Type B pancreatic cell (in vitro differentiated cells): ENCODE measurements at regions not wholly inside any gene's neighbourhood (a gene's known extent, or its start where the extent isn't known, plus 50 kb on each side); places are given as distances from the start of the nearest gene placed in this dataset.
A peak's percentile ranks its signal among the peaks of the same experiment; 100 is the strongest.

Source experiments
- DNase-seq: peaks from one replicate; pipeline ENCODE4 v3.0.0; 2021; ENCODE audit warnings: mixed read lengths; ENCODE audit not compliant: unreplicated experiment; ENCODE audit errors: extremely low spot score
- H3K27ac Mint-ChIP-seq: 2 replicates; pipeline ENCODE4 v1.8.0; 2021; ENCODE audit warnings: mild to moderate bottlenecking, mixed read lengths
- H3K27me3 Mint-ChIP-seq: 2 replicates; pipeline ENCODE4 v1.8.0; 2021; ENCODE audit warnings: mixed read lengths
- H3K36me3 Mint-ChIP-seq: 2 replicates; pipeline ENCODE4 v1.8.0; 2021; ENCODE audit warnings: mixed read lengths
- H3K4me1 Mint-ChIP-seq: one replicate; pipeline ENCODE4 v1.8.0; 2021; ENCODE audit warnings: mixed read lengths; ENCODE audit not compliant: unreplicated experiment
- H3K4me3 Mint-ChIP-seq: 2 replicates; pipeline ENCODE4 v1.8.0; 2021; ENCODE audit warnings: mild to moderate bottlenecking, mixed read lengths
- H3K9me3 Mint-ChIP-seq: 2 replicates; pipeline ENCODE4 v1.8.0; 2021; ENCODE audit warnings: mixed read lengths
- CTCF ChIP-seq: fragments of 200-600 bp; sonication (generic); conservative IDR thresholded peaks from 2 replicates; pipeline ENCODE4 v1.5.0; 2021; ENCODE audit warnings: antibody characterized with exemption, mild to moderate bottlenecking

GRCh38 chr20:16801919-16802651 lies 53.9 kb downstream of the OTOR start:
- H3K9me3 Mint-ChIP-seq = no peaks in the 10 kb centered on the region
- no peak overlapping the region for H3K4me3 Mint-ChIP-seq
- H3K27ac Mint-ChIP-seq = no peak overlapping the region
- H3K36me3 Mint-ChIP-seq = no peaks in the 10 kb centered on the region
- TF ChIP-seq CTCF = peak; percentile 94
- peak; percentile 77 for DNase-seq
- H3K4me1 Mint-ChIP-seq = peaks cover 5% of the 10 kb centered on the region
- peaks cover 46% of the 10 kb centered on the region for H3K27me3 Mint-ChIP-seq

- Mint-ChIP-seq H3K4me3 (no peak overlapping the region), H3K36me3 (no peaks in the 10 kb centered on the region), H3K4me1 (peaks cover 5% of the 10 kb centered on the region), H3K27me3 (peaks cover 50% of the 10 kb centered on the region), H3K9me3 (no peaks in the 10 kb centered on the region), H3K27ac (no peak overlapping the region)
- TF ChIP-seq CTCF = no peak
- DNase-seq = no peak
These were observed 54.4 kb downstream of the OTOR start for GRCh38 chr20:16802652-16802935.

DNA sequence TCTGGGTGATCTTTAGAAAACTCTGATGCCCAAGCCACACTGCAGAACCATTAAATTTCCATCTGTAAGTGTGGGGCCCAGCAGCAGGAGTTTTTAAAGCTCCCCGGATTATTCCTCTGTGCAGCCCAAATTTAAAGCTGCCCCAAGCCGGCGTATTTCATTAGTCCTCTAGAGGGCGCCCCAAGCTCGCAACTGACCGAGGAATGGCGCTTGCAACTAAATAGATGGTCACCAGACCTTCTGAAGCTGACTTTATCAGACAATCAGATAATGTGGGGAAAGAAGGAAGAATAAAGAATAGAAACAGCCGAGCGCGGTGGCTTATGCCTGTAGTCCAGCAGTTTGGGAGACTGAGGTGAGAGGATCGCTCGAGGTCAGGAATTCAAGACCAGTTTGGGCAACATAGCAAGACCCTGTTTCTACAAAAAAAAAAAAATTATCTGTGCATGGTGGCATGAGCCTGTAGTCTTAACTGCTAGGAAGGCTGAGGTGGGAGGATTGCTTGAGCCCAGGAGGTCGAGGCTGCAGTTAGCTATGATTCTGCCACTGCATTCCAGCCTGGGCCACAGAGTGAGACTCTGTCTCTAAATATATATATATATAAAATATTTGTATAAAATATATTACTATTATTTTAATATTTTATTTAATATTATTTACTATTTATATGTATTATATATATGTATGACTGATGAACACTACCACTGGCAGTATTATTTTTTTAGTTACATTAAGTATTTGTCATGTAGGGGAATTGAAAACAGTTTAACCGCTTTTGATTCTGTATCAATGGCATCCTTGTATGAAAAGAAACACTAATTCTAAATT lies 56.0 kb downstream of the OTOR start:
- TF ChIP-seq CTCF = peak; percentile 91
- no peaks in the 10 kb centered on the region for H3K36me3 Mint-ChIP-seq
- DNase-seq = peak; percentile 77
- no peak overlapping the region for H3K27ac Mint-ChIP-seq
- H3K27me3 Mint-ChIP-seq = peaks cover 39% of the 10 kb centered on the region
- H3K4me3 Mint-ChIP-seq = peak overlapping the region; percentile 3
- peaks cover 5% of the 10 kb centered on the region for H3K4me1 Mint-ChIP-seq
- no peaks in the 10 kb centered on the region for H3K9me3 Mint-ChIP-seq

- Mint-ChIP-seq H3K4me1 (peaks cover 5% of the 10 kb centered on the region), H3K27ac (no peak overlapping the region), H3K36me3 (no peaks in the 10 kb centered on the region), H3K4me3 (no peak overlapping the region), H3K9me3 (no peaks in the 10 kb centered on the region), H3K27me3 (peaks cover 36% of the 10 kb centered on the region)
- TF ChIP-seq CTCF = no peak
- no peak for DNase-seq
These were observed 56.6 kb downstream of the OTOR start for GRCh38 chr20:16804793-16805187.

- no peak overlapping the region for H3K4me3 Mint-ChIP-seq
- no peak for DNase-seq
- H3K36me3 Mint-ChIP-seq = no peaks in the 10 kb centered on the region
- H3K4me1 Mint-ChIP-seq = peaks cover 5% of the 10 kb centered on the region
- TF ChIP-seq CTCF = no peak
- H3K27ac Mint-ChIP-seq = no peak overlapping the region
- peaks cover 37% of the 10 kb centered on the region for H3K27me3 Mint-ChIP-seq
- no peaks in the 10 kb centered on the region for H3K9me3 Mint-ChIP-seq
These were observed 57.9 kb downstream of the OTOR start for GRCh38 chr20:16806061-16806460.
